Ishikawa (cell line): ENCODE measurements at regions not wholly inside any gene's neighbourhood (a gene's known extent, or its start where the extent isn't known, plus 50 kb on each side); places are given as distances from the start of the nearest gene placed in this dataset.

Experiments
- CEBPB ChIP-seq: IDR thresholded peaks from 2 replicates; pipeline ENCODE4 v1.6.1; 2012
- CREB1 ChIP-seq: IDR thresholded peaks from 2 replicates; pipeline ENCODE4 v1.6.1; 2012; ENCODE audit warnings: low read depth
- EGR1 ChIP-seq: IDR thresholded peaks from 2 replicates; pipeline ENCODE4 v1.6.1; 2012
- EP300 ChIP-seq: IDR thresholded peaks from 2 replicates; pipeline ENCODE4 v1.6.1; 2012; ENCODE audit warnings: borderline replicate concordance
- FOXM1 ChIP-seq: IDR thresholded peaks from 2 replicates; pipeline ENCODE4 v1.6.1; 2012; ENCODE audit warnings: low read depth, borderline replicate concordance
- NFIC ChIP-seq: IDR thresholded peaks from 2 replicates; pipeline ENCODE4 v1.6.1; 2012
- RAD21 ChIP-seq: IDR thresholded peaks from 2 replicates; pipeline ENCODE4 v1.6.1; 2012; ENCODE audit warnings: low read depth
- TAF1 ChIP-seq: IDR thresholded peaks from 2 replicates; pipeline ENCODE4 v1.6.1; 2012; ENCODE audit warnings: low read depth, mild to moderate bottlenecking
- TCF12 ChIP-seq: IDR thresholded peaks from 2 replicates; pipeline ENCODE4 v1.6.1; 2012; ENCODE audit warnings: low read depth
- TEAD4 ChIP-seq: IDR thresholded peaks from 2 replicates; pipeline ENCODE4 v1.6.1; 2012
- YY1 ChIP-seq: IDR thresholded peaks from 2 replicates; pipeline ENCODE4 v1.6.1; 2012; ENCODE audit warnings: low read depth
- ZBTB7A ChIP-seq: IDR thresholded peaks from 2 replicates; pipeline ENCODE4 v1.6.1; 2012; ENCODE audit warnings: low read depth
- TF ChIP-seq, protein P1 (sequence below): IDR thresholded peaks from 2 replicates; pipeline ENCODE4 v1.6.1; 2012; ENCODE audit warnings: low read depth, mild to moderate bottlenecking
- TF ChIP-seq, protein P2 (sequence below): IDR thresholded peaks from 2 replicates; pipeline ENCODE4 v1.6.1; 2012
- TF ChIP-seq, protein P3 (sequence below): IDR thresholded peaks from 2 replicates; pipeline ENCODE4 v1.6.1; 2012

GRCh38 chr1:200346700-200347099 lies 63.1 kb downstream of the ZNF281 start:
- TF ChIP-seq EP300 = no peak
- no peak for TF ChIP-seq RAD21
- TF ChIP-seq NFIC = no peak
- TF ChIP-seq CREB1 = no peak
- TF ChIP-seq TAF1 = no peak
- TF ChIP-seq TEAD4 = no peak
- no peak for TF ChIP-seq YY1
- TF ChIP-seq CEBPB = no peak
- TF ChIP-seq TCF12 = no peak
- TF ChIP-seq, protein P1, sequence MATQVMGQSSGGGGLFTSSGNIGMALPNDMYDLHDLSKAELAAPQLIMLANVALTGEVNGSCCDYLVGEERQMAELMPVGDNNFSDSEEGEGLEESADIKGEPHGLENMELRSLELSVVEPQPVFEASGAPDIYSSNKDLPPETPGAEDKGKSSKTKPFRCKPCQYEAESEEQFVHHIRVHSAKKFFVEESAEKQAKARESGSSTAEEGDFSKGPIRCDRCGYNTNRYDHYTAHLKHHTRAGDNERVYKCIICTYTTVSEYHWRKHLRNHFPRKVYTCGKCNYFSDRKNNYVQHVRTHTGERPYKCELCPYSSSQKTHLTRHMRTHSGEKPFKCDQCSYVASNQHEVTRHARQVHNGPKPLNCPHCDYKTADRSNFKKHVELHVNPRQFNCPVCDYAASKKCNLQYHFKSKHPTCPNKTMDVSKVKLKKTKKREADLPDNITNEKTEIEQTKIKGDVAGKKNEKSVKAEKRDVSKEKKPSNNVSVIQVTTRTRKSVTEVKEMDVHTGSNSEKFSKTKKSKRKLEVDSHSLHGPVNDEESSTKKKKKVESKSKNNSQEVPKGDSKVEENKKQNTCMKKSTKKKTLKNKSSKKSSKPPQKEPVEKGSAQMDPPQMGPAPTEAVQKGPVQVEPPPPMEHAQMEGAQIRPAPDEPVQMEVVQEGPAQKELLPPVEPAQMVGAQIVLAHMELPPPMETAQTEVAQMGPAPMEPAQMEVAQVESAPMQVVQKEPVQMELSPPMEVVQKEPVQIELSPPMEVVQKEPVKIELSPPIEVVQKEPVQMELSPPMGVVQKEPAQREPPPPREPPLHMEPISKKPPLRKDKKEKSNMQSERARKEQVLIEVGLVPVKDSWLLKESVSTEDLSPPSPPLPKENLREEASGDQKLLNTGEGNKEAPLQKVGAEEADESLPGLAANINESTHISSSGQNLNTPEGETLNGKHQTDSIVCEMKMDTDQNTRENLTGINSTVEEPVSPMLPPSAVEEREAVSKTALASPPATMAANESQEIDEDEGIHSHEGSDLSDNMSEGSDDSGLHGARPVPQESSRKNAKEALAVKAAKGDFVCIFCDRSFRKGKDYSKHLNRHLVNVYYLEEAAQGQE = no peak
- no peak for TF ChIP-seq EGR1
- TF ChIP-seq, protein P2, sequence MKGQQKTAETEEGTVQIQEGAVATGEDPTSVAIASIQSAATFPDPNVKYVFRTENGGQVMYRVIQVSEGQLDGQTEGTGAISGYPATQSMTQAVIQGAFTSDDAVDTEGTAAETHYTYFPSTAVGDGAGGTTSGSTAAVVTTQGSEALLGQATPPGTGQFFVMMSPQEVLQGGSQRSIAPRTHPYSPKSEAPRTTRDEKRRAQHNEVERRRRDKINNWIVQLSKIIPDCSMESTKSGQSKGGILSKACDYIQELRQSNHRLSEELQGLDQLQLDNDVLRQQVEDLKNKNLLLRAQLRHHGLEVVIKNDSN = no peak
- no peak for TF ChIP-seq ZBTB7A
- no peak for TF ChIP-seq FOXM1
- TF ChIP-seq, protein P3, sequence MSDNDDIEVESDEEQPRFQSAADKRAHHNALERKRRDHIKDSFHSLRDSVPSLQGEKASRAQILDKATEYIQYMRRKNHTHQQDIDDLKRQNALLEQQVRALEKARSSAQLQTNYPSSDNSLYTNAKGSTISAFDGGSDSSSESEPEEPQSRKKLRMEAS = no peak

GRCh38 chr1:200345520-200345919 lies 64.3 kb downstream of the ZNF281 start:
- TF ChIP-seq, protein P1 = no peak
- TF ChIP-seq, protein P2 = no peak
- TF ChIP-seq CEBPB (no peak), YY1 (no peak)

- no peak for TF ChIP-seq EP300
- no peak for TF ChIP-seq RAD21
- TF ChIP-seq, protein P3 = no peak
- no peak for TF ChIP-seq ZBTB7A
- no peak for TF ChIP-seq FOXM1
These were observed 66.0 kb downstream of the ZNF281 start for GRCh38 chr1:200343874-200344273.

GRCh38 chr1:200342511-200343311 lies 67.1 kb downstream of the ZNF281 start:
- TF ChIP-seq YY1 (no peak), TAF1 (no peak), CREB1 (no peak), RAD21 (no peak), TEAD4 (no peak)
- TF ChIP-seq, protein P2 = no peak
- TF ChIP-seq, protein P3 = no peak

- TF ChIP-seq YY1 = no peak
- no peak for TF ChIP-seq FOXM1
- TF ChIP-seq, protein P3 = no peak
- no peak for TF ChIP-seq RAD21
- no peak for TF ChIP-seq CEBPB
- TF ChIP-seq TAF1 = no peak
- TF ChIP-seq EP300 = no peak
These were observed 71.4 kb downstream of the ZNF281 start for GRCh38 chr1:200338451-200338850.

- no peak for TF ChIP-seq FOXM1
- TF ChIP-seq TCF12 = no peak
- no peak for TF ChIP-seq CEBPB
- no peak for TF ChIP-seq YY1
- TF ChIP-seq TAF1 = no peak
- no peak for TF ChIP-seq ZBTB7A
- TF ChIP-seq, protein P3 = no peak
- TF ChIP-seq RAD21 = no peak
- no peak for TF ChIP-seq TEAD4
- TF ChIP-seq, protein P1 = no peak
- TF ChIP-seq, protein P2 = no peak
- no peak for TF ChIP-seq EP300
- no peak for TF ChIP-seq EGR1
These were observed 72.0 kb downstream of the ZNF281 start for GRCh38 chr1:200337831-200338230.
